Suppressor macrophage treated with lipopolysaccharide for 4 hours (primary cell): ENCODE measurements at regions not wholly inside any gene's neighbourhood (a gene's known extent, or its start where the extent isn't known, plus 50 kb on each side); places are given as distances from the start of the nearest gene placed in this dataset.
"Not testable (repeated sequence)": the region's sequence is repeated elsewhere in the genome, so short reads cannot be mapped to it uniquely, and the experiment has no call there.

Experiments
- DNase-seq: peaks from one replicate; pipeline ENCODE4 v3.0.0-alpha.2; 2020

DNA sequence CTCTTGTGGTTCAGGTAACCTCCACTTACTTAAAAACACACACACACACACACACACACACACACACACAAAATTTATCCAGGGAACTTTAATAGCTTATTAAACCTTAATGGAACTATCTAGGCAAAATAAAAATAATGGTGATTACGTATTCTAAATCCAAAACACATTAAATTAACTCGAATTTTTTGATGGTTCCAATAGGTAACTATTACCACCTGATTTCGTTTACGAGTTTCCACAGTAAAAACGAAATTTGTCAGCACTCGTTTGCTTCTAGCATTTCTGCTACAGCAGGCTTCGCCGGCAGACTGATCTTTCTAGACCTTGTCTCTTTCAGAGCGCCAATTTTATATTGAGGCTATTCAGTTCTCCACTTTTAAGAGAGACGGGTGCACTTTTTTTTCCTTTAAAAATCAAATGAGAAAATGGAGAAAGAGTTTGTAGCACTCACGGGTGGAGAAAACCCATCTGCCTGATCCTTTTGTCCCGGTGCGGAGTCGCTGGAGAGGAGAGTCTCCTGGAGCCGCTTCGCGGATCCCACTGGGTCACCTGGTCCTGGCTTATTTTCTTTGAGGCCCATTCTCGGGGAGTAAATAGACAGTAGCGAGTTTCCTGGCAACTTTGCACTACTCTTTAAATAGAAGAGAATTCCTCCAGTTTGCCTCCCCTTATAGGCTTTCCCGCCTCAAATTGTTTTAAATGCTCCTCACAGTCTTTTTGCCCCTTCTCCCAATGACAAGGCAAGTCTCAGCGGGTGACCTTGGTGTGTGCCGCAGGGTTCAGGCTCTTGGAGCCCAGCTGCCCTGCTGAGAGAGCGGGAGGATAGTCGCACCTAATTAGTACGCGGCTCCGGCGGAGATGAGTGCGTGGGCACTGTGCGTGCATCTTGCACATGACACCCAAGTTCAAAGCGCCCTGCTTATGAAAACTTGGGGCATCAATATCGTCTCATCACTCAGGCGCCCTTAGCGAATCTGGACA, 117.0 kb downstream of the KCNRG start:
- DNase-seq = no peak

DNA sequence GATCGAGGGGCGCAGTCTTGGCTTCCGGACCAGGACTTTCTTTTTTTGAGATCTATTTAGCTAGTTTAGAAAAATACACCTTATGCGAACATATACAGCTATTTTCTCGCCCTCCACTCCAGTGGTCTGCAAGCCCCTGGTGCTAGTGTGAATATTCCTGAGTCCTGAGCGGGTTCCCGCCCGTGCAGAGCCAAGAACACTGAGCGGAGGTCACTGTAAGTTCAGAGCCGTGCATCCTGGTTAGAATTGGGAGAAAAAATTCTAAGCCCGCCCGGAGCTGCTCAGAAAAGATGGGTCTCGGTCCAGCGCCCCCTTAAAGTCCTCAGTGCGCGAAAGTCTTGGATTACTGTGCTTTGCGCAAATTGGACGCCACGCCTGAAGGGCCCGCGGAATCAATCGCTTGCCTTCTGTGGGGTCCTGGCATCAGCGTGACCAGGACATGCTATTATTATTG, 117.7 kb downstream of the KCNRG start:
- no peak for DNase-seq

DNA sequence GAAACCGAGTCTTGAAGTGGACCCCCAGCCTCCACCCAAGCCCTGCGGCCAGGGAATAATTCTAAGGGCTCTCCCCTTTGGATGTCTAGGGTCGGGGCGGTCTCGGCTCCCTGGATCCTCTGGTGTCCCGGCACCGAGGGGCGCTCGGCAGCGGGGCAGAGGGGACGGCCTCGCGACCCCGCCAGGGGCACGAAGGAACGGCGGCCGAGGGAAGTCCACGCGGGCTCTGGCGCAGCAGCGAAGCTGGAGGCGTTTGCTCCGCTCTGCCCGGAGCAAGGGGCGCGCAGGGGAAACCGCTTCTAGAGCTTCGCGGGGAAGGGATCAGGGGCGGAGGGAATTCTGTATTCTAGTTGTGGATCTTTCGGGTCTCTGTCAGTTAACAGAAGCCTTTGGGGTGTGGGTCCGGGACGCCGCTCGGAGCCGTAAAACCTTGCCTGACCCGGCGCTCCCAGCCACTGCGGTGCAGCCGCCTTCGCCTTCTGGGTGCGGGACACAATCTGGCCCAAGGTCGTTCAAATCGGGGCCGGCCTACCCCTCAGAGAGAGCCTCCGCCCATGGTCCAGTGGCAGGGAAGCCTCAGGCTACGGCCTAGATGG, 118.2 kb downstream of the KCNRG start:
- DNase-seq = no peak

DNA sequence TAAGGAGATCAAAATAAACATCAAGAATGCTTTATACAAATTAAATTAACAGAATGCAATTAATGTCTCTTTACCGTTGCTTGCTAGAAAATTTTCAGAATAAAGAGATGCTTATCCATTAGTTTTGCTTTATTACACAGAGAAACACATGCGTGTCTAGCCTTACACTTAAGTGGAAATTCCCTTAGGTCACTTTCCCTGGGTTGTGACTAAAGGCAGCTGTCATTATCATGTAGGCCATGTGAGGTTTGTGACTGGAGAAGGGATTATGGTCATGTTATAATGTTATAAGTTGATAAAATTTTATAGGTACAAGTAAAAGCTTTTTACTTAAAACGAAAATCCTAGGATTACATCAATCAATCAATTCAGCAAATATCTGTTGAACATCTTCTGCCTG, 121.0 kb downstream of the KCNRG start:
- no peak for DNase-seq

DNA sequence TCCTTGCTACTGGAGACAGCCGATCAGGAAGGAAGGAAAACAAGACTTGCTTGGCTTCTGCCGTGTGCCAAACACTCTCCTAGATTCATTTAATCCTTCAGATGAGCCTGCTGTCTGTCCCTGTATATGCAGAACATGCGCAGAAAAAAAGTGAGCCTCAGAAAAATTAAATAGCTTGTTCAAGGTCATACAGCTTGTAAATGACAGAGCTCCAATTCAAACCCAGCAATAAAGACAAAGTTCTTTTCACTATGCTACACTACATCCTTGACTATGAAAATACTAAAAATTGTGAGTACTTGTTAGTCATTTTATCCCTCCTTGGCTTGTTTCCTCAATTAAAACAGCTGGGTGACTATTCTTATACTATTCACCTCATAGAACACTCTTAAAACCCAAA, 121.4 kb downstream of the KCNRG start:
- no peak for DNase-seq

DNA sequence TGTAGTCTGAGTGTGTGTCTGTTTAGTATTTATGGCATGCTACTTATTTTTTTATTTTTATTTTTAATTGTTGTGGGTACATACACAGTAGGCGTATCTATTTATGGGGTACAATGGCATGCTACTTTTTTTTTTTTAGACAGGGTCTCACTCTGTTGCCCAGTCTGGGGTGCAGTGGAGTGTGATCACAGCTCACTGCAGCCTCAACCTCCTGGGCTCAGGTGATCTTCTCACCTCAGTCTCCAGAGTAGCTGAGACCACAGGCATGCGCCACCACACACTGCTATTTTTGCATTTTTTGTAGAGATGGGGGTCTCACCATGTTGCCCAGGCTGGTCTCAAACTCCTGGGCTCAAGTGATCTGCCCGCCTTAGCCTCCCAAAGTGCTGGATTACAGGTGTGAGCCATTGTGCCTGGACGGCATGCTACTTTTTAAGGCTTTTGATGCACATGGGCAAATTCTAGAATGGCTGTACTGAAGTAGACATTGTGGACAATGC, 124.2 kb downstream of the KCNRG start:
- not testable (repeated sequence) for DNase-seq

DNA sequence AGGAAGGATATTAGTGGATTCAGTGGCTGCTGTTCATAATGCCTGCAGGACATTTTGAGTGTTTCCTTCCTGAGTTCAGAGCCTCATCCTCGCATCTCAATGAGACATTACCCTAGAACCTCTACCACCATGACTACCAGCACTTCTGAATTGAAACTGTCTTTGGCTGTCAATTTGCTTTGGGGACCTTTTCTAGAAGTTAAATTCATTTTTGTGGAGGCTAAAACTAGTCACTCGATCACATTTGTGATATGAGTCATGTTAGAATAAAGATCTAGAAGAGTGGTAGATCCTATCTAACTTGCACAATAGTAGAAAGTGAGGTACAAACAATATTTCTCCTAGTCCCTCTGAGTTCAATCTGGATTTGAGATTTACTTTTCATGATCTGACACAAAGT, 124.9 kb downstream of the KCNRG start:
- peak; percentile 30 for DNase-seq

DNA sequence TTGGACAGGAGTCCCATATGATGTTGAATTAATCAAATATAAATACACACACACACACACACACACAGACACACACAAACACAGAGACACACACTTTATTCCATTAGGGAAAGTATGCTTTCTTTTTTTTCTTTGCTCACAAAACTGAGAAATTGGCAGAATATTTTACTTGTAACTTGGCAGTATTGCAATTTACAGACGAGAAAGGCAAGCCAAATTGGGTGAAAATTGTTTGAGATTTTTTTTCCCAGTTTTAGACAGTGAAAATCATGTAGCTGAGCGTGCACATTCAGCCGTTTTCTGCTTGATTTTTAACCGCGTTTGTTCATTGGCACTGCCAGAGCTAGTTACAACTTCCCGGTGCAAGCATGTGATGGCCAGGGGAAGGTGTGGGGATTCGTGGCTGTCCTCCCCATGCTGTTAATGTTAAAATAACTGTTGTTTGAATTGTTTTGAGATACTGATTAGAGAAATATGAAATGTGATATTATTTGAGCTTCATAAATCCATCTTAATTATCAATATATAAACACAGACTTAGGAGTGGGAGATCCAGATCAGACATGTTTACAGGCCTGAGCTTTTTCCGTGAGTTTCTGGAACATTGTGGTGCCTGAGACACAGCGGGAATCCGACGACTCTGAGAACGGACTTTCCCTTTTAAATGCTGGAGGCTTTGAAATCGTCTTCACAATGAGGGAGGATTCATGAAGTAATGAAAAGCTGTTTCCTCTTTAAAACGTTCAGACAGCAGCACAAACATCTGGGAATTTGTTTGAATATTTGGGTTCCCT, 125.5 kb downstream of the KCNRG start:
- DNase-seq = peak; percentile 76

DNA sequence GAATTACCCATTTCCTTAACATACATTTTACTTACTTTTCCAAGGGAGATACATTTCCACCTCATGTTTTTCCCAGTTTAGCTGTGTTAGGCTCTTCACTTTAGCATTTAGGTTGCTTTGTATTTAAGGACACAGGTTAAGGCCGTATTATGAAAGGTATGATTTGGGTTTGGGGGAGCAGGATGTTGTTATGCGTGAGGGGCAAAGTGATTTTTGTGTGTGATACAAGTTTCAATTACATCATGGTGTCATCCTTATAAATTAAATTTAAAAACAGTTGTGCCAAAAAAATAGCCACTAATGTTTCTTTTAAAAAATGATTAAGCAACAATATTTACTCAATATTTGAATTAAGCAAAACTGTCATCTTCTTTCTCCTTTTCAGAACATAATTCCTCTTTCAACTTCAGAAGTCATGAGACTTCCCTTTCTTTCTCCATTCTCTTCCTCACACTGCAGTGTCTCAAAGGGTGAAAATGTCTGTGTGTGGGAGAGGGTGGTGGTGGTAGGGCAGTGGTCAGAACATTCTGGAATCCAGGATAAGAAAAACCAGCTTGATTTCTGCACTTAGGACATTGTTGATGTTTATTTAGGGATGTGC, 126.2 kb downstream of the KCNRG start:
- peak; percentile 80 for DNase-seq

DNA sequence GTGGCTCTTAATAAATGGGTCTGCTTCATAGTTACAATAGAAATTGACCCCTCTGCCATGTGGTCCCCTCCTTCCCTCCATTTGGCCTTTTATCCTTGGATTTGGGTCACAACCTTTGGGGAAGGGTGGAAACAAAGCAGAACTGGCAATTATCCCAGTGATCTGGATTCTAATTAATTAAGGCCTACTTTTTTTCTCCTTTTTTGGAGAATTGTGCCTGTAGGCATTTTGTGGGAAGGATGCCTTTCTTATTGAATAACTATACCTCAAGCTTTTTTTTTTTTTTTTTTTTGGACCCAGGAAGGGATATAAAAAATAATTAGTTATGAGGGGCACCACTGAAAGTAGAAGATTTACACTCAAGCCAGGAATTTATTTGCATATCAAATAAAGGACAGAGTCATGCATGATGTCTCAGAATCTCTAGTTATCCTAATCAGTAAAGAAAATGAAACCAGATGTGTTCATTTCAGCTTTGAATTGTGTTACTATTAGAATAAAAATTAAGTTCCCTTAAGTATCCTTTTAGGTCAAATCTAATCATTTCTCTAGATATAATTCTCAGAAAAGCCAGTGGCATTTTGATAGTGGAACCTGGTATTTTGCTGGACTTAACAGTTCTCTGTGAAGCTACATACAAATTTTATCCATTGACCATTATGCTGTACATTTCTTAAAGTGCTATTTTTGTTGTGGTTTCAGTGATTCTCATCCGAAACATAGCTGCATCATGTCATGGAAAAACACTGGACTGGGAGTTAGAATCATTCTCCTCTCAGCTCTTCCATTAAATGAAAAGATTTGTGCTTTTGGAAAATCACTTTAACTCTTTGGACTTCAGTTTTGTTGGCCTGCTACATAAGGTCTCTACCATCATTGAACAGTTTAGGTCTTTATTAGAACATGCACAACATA, 129.3 kb downstream of the KCNRG start:
- peak; percentile 40 for DNase-seq

DNA sequence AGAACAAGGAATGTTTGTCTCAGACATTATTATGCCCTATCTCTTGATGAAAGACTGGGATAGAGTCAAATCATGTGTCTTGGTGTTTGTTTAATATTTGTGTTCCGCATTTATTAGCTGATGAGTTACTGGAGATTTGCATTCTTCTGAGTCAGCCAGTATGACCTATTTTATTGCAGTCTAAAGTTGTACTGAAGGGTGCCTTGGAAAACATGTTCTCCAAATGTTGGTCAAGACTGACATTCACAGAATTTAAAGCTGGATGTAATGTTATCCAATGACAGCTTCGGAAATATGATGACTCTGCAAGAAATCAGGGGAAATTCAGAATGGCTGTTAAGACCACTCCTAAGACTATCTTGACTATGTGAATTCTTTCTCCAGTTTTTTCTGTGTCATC, 134.0 kb downstream of the KCNRG start:
- no peak for DNase-seq

DNA sequence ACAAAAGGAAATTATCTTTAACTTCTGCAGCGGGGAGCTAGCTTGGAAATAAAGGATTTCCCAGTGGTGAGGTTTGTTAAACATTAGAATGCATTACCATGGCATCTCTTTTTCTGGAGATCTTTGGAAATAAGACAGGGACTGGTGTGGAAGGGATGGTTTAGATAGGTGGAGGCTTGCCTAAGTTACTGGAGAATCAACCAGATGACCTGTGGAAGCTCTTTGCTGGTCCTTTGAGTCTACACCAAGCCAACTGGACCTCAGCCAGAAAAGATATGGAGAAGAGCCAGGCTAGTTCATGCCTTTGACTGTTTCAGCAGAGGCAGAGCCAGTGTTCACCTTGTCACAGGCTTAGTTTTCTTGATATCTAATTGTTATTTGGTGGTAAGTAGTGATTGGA, 134.7 kb downstream of the KCNRG start:
- DNase-seq = no peak

DNA sequence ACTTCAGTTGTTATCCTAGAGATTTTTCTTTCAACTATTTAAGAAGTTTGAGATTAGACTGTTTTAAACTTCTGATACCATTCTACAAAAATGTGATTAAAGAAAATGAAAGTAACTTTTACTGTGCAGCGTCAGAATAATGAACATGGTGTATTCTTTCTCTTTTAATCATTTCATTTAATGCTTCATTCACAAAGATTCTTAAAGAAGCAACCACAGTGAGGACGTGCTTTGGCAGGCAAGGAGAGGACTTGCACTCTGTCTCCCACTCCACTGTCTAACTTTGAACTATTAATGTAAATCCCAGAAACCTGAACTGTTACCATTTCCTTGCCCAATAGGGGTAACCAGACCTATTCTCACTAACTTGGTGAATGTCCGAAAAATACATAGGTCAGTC, 137.0 kb downstream of the KCNRG start:
- DNase-seq = no peak

DNA sequence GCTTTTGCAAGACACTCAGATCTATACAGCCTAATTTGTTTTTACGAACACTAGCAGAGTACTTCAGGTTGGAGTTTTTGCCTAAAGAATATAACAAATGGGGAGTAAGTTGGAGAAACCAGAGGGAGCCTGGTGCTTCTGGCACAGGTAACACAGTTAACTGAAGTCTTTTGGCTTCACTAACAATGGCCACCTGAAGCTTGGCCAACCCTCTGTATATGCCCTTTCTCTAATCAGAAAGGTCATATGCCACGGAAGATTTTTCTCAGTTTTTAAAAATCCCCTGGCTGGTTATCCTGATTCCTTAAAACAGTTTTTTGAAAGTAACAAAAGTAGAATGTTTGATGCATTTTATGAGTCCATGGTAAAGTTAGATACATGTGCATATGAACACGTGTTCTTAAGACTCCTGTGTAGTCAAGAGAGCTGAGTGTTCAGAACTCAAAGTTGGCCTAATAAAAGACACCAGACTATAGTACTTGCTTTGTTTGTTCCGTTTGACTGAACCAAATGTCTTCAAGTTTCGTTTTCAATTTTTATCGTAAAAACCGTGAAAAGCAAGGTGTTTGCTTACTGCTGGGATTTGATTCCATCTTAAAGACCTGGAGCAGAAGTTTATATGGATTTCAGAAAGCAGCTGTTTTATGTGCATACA, 137.5 kb downstream of the KCNRG start:
- DNase-seq = no peak

DNA sequence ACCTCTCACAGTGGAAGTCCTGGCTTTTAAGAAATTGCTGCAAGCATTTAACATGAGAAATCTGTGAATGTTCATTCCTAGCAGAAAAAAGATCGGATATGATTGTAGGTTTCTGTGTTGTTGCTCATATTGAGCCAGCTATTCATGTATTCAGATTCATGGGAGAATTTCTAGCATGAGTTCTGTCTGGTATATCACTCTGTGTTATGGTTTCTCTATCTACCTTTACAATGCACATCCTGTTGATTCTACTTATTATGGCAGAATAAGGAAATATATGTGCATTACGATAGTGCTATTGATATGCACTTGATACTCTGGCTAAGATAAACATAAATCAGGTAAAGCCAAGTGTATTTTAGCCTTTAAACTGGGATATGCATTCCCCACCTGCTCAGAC, 138.2 kb downstream of the KCNRG start:
- DNase-seq = no peak

DNA sequence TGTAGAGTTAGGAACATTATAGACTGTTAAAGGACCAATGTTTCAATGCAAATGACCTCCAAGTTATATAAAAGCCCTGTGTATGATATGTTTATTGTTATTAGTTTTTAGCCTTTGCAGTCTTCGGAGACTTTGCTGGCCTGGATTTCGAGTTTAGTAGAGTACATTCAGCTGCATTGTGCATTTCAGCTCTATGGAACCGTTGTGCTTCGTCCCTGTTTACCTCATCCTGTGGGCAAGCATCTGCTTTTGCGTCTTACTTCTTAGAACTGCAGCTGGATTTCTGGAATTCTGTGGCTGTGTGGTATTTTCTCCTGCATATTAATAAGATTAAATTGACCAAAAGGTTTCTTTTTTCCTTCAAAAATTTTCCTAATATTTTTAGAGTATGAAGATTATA, 138.6 kb downstream of the KCNRG start:
- DNase-seq = no peak

DNA sequence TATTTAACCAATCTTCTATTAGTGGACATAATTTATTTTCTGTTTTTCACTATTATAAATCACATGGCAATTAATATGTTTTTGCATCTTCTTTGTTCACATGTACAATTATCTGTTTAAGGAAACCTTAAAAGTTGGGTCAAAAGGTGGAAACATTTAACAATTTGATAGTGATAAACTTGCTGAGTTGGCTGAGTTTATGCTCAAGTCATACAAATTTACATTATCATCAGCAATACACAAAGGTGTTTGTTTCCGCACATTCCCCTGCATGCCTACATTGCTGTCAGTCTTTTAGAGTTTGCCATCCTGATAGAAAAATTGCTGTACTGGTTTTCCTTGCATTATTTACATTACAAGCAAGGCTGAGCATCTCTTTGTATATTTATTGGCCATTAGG, 139.5 kb downstream of the KCNRG start:
- no peak for DNase-seq

DNA sequence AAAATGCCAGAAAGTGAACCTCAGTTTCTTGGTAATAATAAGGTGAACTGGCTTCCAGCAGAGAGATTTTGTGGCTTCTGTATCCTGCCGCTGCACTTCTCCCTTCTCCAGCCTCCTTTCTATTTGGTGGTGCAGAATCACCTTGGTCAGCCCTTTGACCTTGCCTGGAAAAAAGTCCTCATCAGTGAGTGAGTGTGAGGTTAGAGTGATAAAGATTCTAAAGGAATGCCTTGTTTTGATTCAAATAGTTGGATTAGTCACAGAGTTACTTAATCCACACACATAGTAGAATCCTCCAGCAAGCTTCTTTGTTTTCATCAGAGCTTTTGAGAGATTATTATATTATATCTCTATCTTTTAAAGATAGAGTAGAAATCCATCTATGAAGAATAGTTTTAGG, 140.9 kb downstream of the KCNRG start:
- DNase-seq = no peak

DNA sequence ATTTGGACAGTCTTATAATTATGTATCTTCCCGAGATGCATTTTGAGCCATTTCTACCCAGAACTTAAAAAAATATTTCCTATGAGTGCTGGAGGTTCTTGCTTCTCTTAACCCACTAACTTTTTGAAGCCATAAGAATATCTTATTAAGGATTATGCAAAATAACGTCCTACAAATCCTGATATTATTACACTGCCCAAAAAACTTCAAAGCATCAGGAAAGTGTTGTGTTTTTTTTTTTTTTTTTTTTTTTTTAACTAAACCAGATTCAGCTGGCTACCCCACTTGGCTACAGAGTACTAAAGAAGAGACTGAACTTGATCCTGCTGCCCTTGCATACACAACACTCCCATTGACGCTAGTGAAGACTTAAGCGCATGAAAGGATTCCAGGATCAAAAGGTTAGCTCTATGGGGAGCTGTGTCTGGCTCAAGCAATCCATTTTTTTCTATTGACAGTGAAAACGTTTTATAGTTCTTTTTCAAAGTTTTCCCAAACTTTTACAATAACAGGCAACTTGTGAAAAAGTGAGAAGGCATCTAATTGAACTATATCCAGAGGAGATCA, 141.4 kb downstream of the KCNRG start:
- no peak for DNase-seq

DNA sequence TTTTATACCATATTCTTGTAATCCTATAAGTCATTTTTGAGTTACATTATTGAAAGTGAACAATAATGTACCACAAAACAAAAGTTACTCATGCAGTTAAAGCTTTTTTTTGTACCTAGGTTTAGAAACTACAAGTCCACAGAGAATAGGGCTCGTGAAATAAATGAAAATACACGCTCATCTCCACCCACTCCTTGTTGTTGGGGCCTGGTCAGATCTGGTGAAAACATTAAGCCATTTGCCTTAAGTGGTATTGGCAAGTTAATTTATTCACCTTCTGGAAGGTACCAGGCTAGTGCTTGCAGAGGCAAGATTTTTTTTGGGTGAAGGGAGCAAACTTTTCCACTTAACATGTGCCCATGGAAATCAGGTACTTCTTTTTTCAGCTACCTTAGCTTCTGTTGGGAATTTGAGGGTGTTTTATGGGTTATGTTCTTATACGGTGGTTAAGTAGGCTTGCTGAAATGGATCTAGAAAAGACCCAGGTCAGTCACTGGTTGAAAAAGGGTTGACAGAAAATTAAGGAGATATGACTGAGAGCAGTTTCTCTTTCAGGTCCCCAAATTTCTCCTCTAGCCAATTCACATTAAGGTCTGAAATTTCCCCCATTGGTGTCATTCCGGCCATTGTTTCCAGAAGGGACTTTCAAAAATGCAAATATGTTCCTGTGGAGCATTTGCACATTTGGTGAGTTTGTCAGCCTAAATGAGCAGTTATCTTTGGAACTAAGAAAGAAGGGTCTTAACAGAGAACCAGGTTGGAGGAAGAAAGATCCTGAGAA, 143.3 kb downstream of the KCNRG start:
- DNase-seq = peak; percentile 41
